ENCODE measurements at regions not wholly inside any gene's neighbourhood (a gene's known extent, or its start where the extent isn't known, plus 50 kb on each side); places are given as distances from the start of the nearest gene placed in this dataset.

DNA sequence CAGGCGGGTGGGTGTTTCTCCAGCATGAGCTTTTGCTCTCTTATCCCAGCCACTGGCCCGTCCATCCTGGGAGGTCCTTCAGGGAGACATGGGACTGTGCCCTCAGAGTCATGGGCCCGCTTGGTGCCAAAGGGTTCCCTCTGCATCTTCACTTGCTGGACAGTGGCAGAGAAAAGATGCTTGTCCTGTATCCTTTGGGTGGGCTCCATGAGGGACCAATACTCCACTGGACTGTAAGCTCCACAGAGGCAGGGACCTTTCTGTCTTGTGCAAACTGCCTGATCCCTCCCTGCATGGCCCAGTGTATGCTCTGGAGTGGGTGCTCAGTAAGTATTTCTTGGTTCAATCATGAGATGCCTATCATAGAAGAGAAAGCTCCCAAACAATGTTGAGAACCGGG, 184.8 kb upstream of the WSCD1 start:
- TF ChIP-seq POLR2AphosphoS5 (IDR thresholded peaks at IDR 0.05; ENCODE audit: low read depth, low read length), result no peak
- no peak for TF ChIP-seq SIN3A (IDR thresholded peaks at IDR 0.05; ENCODE audit: borderline replicate concordance, insufficient read depth, low read length)
- no peak for TF ChIP-seq TAF1 (IDR thresholded peaks at IDR 0.05; ENCODE audit: borderline replicate concordance, insufficient read depth, low read length)
